ENCODE measurements at regions not wholly inside any gene's neighbourhood (a gene's known extent, or its start where the extent isn't known, plus 50 kb on each side); places are given as distances from the start of the nearest gene placed in this dataset.
"Not testable (repeated sequence)": the region's sequence is repeated elsewhere in the genome, so short reads cannot be mapped to it uniquely, and the experiment has no call there.

GRCh38 chr6:56820060-56820459, 134.8 kb upstream of the BEND6 start:
- ATAC-seq (ENCODE audit: low read depth in 2 of 2) (no peak), DNase-seq (no peak)
- H3K27ac ChIP-seq (ENCODE audit: insufficient read depth, low read length, poor library complexity, severe bottlenecking) = no peak overlapping the region
- Mint-ChIP-seq H3K4me1 (no peaks in the 10 kb centered on the region), H3K36me3 (no peaks in the 10 kb centered on the region), H3K4me3 (no peak overlapping the region), H3K27me3 (no peaks in the 10 kb centered on the region), H3K27ac (no peak overlapping the region), H3K9me3 (no peaks in the 10 kb centered on the region)
- H3K36me3 ChIP-seq (ENCODE audit: control insufficient read depth, insufficient read depth, low read length) = no peaks in the 10 kb centered on the region
- no peaks in the 10 kb centered on the region for H3K4me1 ChIP-seq (ENCODE audit: control insufficient read depth, insufficient read depth, low read length, poor library complexity, severe bottlenecking)
- H3K4me3 ChIP-seq (ENCODE audit: low read depth, low read length) = no peak overlapping the region
- H3K27me3 ChIP-seq (ENCODE audit: control insufficient read depth, insufficient read depth, low read length) = no peaks in the 10 kb centered on the region
- H3K9me3 ChIP-seq (ENCODE audit: control insufficient read depth in 2 of 2, low read length in 2 of 2) = no peaks in the 10 kb centered on the region

- no peaks in the 10 kb centered on the region for H3K4me1 Mint-ChIP-seq
- no peak overlapping the region for H3K4me3 ChIP-seq (ENCODE audit: low read depth, low read length)
- no peak overlapping the region for H3K27ac ChIP-seq (ENCODE audit: insufficient read depth, low read length, poor library complexity, severe bottlenecking)
- ATAC-seq (ENCODE audit: low read depth in 2 of 2) = no peak
- no peaks in the 10 kb centered on the region for H3K36me3 ChIP-seq (ENCODE audit: control insufficient read depth, insufficient read depth, low read length)
- no peaks in the 10 kb centered on the region for H3K36me3 Mint-ChIP-seq
- no peak overlapping the region for H3K27ac Mint-ChIP-seq
- H3K9me3 ChIP-seq (ENCODE audit: control insufficient read depth in 2 of 2, low read length in 2 of 2) = no peaks in the 10 kb centered on the region
- no peak for DNase-seq
- no peaks in the 10 kb centered on the region for H3K4me1 ChIP-seq (ENCODE audit: control insufficient read depth, insufficient read depth, low read length, poor library complexity, severe bottlenecking)
- no peaks in the 10 kb centered on the region for H3K27me3 Mint-ChIP-seq
- H3K27me3 ChIP-seq (ENCODE audit: control insufficient read depth, insufficient read depth, low read length) = no peaks in the 10 kb centered on the region
- no peak overlapping the region for H3K4me3 Mint-ChIP-seq
- no peaks in the 10 kb centered on the region for H3K9me3 Mint-ChIP-seq
Measured at GRCh38 chr6:56819604-56820003, 135.3 kb upstream of the BEND6 start.

GRCh38 chr6:56816370-56816769, 138.5 kb upstream of the BEND6 start:
- H3K9me3 ChIP-seq (ENCODE audit: control insufficient read depth in 2 of 2, low read length in 2 of 2) = no peaks in the 10 kb centered on the region
- Mint-ChIP-seq H3K4me1 (no peaks in the 10 kb centered on the region), H3K9me3 (no peaks in the 10 kb centered on the region), H3K4me3 (no peak overlapping the region), H3K27ac (no peak overlapping the region), H3K36me3 (no peaks in the 10 kb centered on the region), H3K27me3 (no peaks in the 10 kb centered on the region)
- no peaks in the 10 kb centered on the region for H3K36me3 ChIP-seq (ENCODE audit: control insufficient read depth, insufficient read depth, low read length)
- no peak overlapping the region for H3K4me3 ChIP-seq (ENCODE audit: low read depth, low read length)
- no peak for DNase-seq
- no peak overlapping the region for H3K27ac ChIP-seq (ENCODE audit: insufficient read depth, low read length, poor library complexity, severe bottlenecking)
- ATAC-seq (ENCODE audit: low read depth in 2 of 2) = no peak
- no peaks in the 10 kb centered on the region for H3K4me1 ChIP-seq (ENCODE audit: control insufficient read depth, insufficient read depth, low read length, poor library complexity, severe bottlenecking)
- H3K27me3 ChIP-seq (ENCODE audit: control insufficient read depth, insufficient read depth, low read length) = no peaks in the 10 kb centered on the region

GRCh38 chr6:56815436-56815835, 139.5 kb upstream of the BEND6 start:
- Mint-ChIP-seq H3K4me1 (no peaks in the 10 kb centered on the region), H3K27ac (no peak overlapping the region), H3K27me3 (no peaks in the 10 kb centered on the region), H3K9me3 (no peaks in the 10 kb centered on the region), H3K4me3 (no peak overlapping the region), H3K36me3 (no peaks in the 10 kb centered on the region)
- no peaks in the 10 kb centered on the region for H3K9me3 ChIP-seq (ENCODE audit: control insufficient read depth in 2 of 2, low read length in 2 of 2)
- DNase-seq (no peak), ATAC-seq (ENCODE audit: low read depth in 2 of 2) (no peak)
- no peaks in the 10 kb centered on the region for H3K4me1 ChIP-seq (ENCODE audit: control insufficient read depth, insufficient read depth, low read length, poor library complexity, severe bottlenecking)
- H3K27me3 ChIP-seq (ENCODE audit: control insufficient read depth, insufficient read depth, low read length) = no peaks in the 10 kb centered on the region
- H3K36me3 ChIP-seq (ENCODE audit: control insufficient read depth, insufficient read depth, low read length) = no peaks in the 10 kb centered on the region
- H3K27ac ChIP-seq (ENCODE audit: insufficient read depth, low read length, poor library complexity, severe bottlenecking) = no peak overlapping the region
- no peak overlapping the region for H3K4me3 ChIP-seq (ENCODE audit: low read depth, low read length)

- Mint-ChIP-seq H3K27ac (no peak overlapping the region), H3K4me1 (no peaks in the 10 kb centered on the region)
Measured at GRCh38 chr6:56814802-56815201, 140.1 kb upstream of the BEND6 start.

GRCh38 chr6:56814308-56814707, 140.6 kb upstream of the BEND6 start:
- Mint-ChIP-seq H3K4me3 (no peak overlapping the region), H3K36me3 (no peaks in the 10 kb centered on the region), H3K9me3 (no peaks in the 10 kb centered on the region), H3K27ac (no peak overlapping the region), H3K4me1 (no peaks in the 10 kb centered on the region), H3K27me3 (no peaks in the 10 kb centered on the region)
- Histone ChIP-seq H3K36me3 (ENCODE audit: control insufficient read depth, insufficient read depth, low read length) (no peaks in the 10 kb centered on the region), H3K27me3 (ENCODE audit: control insufficient read depth, insufficient read depth, low read length) (no peaks in the 10 kb centered on the region), H3K4me1 (ENCODE audit: control insufficient read depth, insufficient read depth, low read length, poor library complexity, severe bottlenecking) (no peaks in the 10 kb centered on the region), H3K27ac (ENCODE audit: insufficient read depth, low read length, poor library complexity, severe bottlenecking) (no peak overlapping the region), H3K9me3 (ENCODE audit: control insufficient read depth in 2 of 2, low read length in 2 of 2) (no peaks in the 10 kb centered on the region), H3K4me3 (ENCODE audit: low read depth, low read length) (no peak overlapping the region)
- ATAC-seq (ENCODE audit: low read depth in 2 of 2) = no peak
- DNase-seq = no peak

More at GRCh38 chr6:56814802-56815201, 140.1 kb upstream of the BEND6 start:
- Histone ChIP-seq H3K4me1 (ENCODE audit: control insufficient read depth, insufficient read depth, low read length, poor library complexity, severe bottlenecking) (no peaks in the 10 kb centered on the region), H3K9me3 (ENCODE audit: control insufficient read depth in 2 of 2, low read length in 2 of 2) (no peaks in the 10 kb centered on the region), H3K4me3 (ENCODE audit: low read depth, low read length) (no peak overlapping the region), H3K36me3 (ENCODE audit: control insufficient read depth, insufficient read depth, low read length) (no peaks in the 10 kb centered on the region), H3K27ac (ENCODE audit: insufficient read depth, low read length, poor library complexity, severe bottlenecking) (no peak overlapping the region), H3K27me3 (ENCODE audit: control insufficient read depth, insufficient read depth, low read length) (no peaks in the 10 kb centered on the region)
- H3K9me3 Mint-ChIP-seq = no peaks in the 10 kb centered on the region
- H3K36me3 Mint-ChIP-seq = no peaks in the 10 kb centered on the region
- no peak overlapping the region for H3K4me3 Mint-ChIP-seq
- no peak for DNase-seq
- H3K27me3 Mint-ChIP-seq = no peaks in the 10 kb centered on the region
- no peak for ATAC-seq (ENCODE audit: low read depth in 2 of 2)

GRCh38 chr6:56812851-56813250, 142.1 kb upstream of the BEND6 start:
- H3K36me3 ChIP-seq (ENCODE audit: control insufficient read depth, insufficient read depth, low read length); H3K4me1 ChIP-seq (ENCODE audit: control insufficient read depth, insufficient read depth, low read length, poor library complexity, severe bottlenecking); ATAC-seq (ENCODE audit: low read depth in 2 of 2); H3K27ac ChIP-seq (ENCODE audit: insufficient read depth, low read length, poor library complexity, severe bottlenecking); H3K4me3 Mint-ChIP-seq; H3K27ac Mint-ChIP-seq; H3K27me3 Mint-ChIP-seq; DNase-seq; H3K9me3 Mint-ChIP-seq; H3K36me3 Mint-ChIP-seq; H3K9me3 ChIP-seq (ENCODE audit: control insufficient read depth in 2 of 2, low read length in 2 of 2); H3K4me1 Mint-ChIP-seq; H3K27me3 ChIP-seq (ENCODE audit: control insufficient read depth, insufficient read depth, low read length); H3K4me3 ChIP-seq (ENCODE audit: low read depth, low read length): not testable (repeated sequence)

- H3K27ac ChIP-seq (ENCODE audit: insufficient read depth, low read length, poor library complexity, severe bottlenecking) = no peak overlapping the region
- no peak overlapping the region for H3K4me3 Mint-ChIP-seq
- no peaks in the 10 kb centered on the region for H3K27me3 ChIP-seq (ENCODE audit: control insufficient read depth, insufficient read depth, low read length)
- H3K36me3 Mint-ChIP-seq = no peaks in the 10 kb centered on the region
- H3K27ac Mint-ChIP-seq = no peak overlapping the region
- no peak overlapping the region for H3K4me3 ChIP-seq (ENCODE audit: low read depth, low read length)
- no peaks in the 10 kb centered on the region for H3K27me3 Mint-ChIP-seq
- DNase-seq (no peak), ATAC-seq (ENCODE audit: low read depth in 2 of 2) (no peak)
- H3K4me1 Mint-ChIP-seq = no peaks in the 10 kb centered on the region
- H3K36me3 ChIP-seq (ENCODE audit: control insufficient read depth, insufficient read depth, low read length) = no peaks in the 10 kb centered on the region
- H3K9me3 Mint-ChIP-seq = no peaks in the 10 kb centered on the region
- H3K9me3 ChIP-seq (ENCODE audit: control insufficient read depth in 2 of 2, low read length in 2 of 2) = no peaks in the 10 kb centered on the region
- no peaks in the 10 kb centered on the region for H3K4me1 ChIP-seq (ENCODE audit: control insufficient read depth, insufficient read depth, low read length, poor library complexity, severe bottlenecking)
Measured at GRCh38 chr6:56808871-56809359, 146.0 kb upstream of the BEND6 start.

Data from CD4-positive, CD25-positive, alpha-beta regulatory T cell (primary cell).